ENCODE measurements at regions not wholly inside any gene's neighbourhood (a gene's known extent, or its start where the extent isn't known, plus 50 kb on each side); places are given as distances from the start of the nearest gene placed in this dataset.

DNA sequence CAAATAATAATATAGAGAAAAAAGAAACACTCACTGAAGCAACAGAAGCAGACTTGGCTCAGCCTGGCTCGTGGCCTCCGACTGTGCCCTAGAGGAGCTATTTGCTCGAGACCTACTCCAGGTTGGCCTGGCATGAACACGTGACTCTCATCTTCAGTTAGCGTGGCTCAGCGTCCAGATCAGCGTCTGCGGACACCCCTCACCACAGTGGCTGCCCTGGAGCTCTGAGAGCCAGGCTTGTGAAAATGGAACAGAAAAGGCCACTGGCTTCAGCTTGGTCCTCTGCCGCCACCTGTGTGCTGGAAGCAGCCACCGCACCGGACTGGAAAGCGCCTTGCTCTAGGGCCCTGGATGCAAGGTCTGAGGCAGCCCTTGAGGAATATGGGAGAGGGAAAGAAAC lies 1184.0 kb upstream of the GYPC start:
- TF ChIP-seq POLR2A (IDR thresholded peaks at IDR 0.05) (no peak), POLR2AphosphoS5 (IDR thresholded peaks at IDR 0.05) (no peak)
- TF ChIP-seq, protein P1, sequence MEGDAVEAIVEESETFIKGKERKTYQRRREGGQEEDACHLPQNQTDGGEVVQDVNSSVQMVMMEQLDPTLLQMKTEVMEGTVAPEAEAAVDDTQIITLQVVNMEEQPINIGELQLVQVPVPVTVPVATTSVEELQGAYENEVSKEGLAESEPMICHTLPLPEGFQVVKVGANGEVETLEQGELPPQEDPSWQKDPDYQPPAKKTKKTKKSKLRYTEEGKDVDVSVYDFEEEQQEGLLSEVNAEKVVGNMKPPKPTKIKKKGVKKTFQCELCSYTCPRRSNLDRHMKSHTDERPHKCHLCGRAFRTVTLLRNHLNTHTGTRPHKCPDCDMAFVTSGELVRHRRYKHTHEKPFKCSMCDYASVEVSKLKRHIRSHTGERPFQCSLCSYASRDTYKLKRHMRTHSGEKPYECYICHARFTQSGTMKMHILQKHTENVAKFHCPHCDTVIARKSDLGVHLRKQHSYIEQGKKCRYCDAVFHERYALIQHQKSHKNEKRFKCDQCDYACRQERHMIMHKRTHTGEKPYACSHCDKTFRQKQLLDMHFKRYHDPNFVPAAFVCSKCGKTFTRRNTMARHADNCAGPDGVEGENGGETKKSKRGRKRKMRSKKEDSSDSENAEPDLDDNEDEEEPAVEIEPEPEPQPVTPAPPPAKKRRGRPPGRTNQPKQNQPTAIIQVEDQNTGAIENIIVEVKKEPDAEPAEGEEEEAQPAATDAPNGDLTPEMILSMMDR (IDR thresholded peaks at IDR 0.05), result peak in 1 of 4 experiments; percentile 32
